ENCODE measurements at regions not wholly inside any gene's neighbourhood (a gene's known extent, or its start where the extent isn't known, plus 50 kb on each side); places are given as distances from the start of the nearest gene placed in this dataset.

- TF ChIP-seq EP300 (IDR thresholded peaks at IDR 0.05; ENCODE audit: borderline replicate concordance in 1 of 2, control insufficient read depth in 1 of 2, low read depth in 2 of 2, low read length in 2 of 2) = no peak
- no peak for TF ChIP-seq EGR1 (IDR thresholded peaks at IDR 0.05; ENCODE audit: borderline replicate concordance in 1 of 2, low read depth in 2 of 2, low read length in 2 of 2)
Measured at GRCh38 chrX:16464369-16464768, 185.6 kb upstream of the S100G start (continued).

- H3K9ac ChIP-seq (ENCODE audit: control insufficient read depth, insufficient read depth, low read length) = no peak overlapping the region
- no peaks in the 10 kb centered on the region for H3K79me2 ChIP-seq (ENCODE audit: control insufficient read depth, insufficient read depth, low read length)
- TF ChIP-seq IRF5 (IDR thresholded peaks at IDR 0.05; ENCODE audit: borderline replicate concordance) (no peak), FOXK2 (IDR thresholded peaks at IDR 0.05) (no peak), SUPT20H (IDR thresholded peaks at IDR 0.05; ENCODE audit: borderline replicate concordance, control insufficient read depth, low read depth, low read length) (no peak), NBN (IDR thresholded peaks at IDR 0.05) (no peak), USF2 (IDR thresholded peaks at IDR 0.05; ENCODE audit: borderline replicate concordance, low read depth, low read length) (no peak), IKZF1 (conservative IDR thresholded peaks at IDR 0.05) (no peak), CBX3 (IDR thresholded peaks at IDR 0.05; ENCODE audit: borderline replicate concordance, low read depth) (no peak), ATF2 (IDR thresholded peaks at IDR 0.05; ENCODE audit: low read length) (no peak)
- intact Hi-C loops (cut with micrococcal nuclease; ENCODE audit: unreplicated experiment) = no loop called here
- no peak overlapping the region for H3K4me2 ChIP-seq (ENCODE audit: control insufficient read depth, insufficient read depth)
- peaks cover 0 to 5% of the 10 kb centered on the region in 2 experiments; a peak in 2 of 4 replicates for H3K27me3 ChIP-seq (replicated peaks in 1 of 2; ENCODE audit: control insufficient read depth in 2 of 2, insufficient read depth in 2 of 2, low read length in 1 of 2)
- no peaks in the 10 kb centered on the region for H3K4me1 ChIP-seq (ENCODE audit: control insufficient read depth, insufficient read depth, low read length)
- POLR2A ChIA-PET = no interaction called here
- RAD21 ChIA-PET (ENCODE audit: unreplicated experiment) = no interaction called here
- WGBS (ENCODE audit: insufficient coverage, insufficient replicate concordance, low lambda C conversion rate, missing lambda C conversion rate) = 10% methylated on average over 5 of the region's 5 CpGs
- no peak overlapping the region for H3K27ac ChIP-seq (ENCODE audit: control insufficient read depth, insufficient read depth)
- SMC1A ChIA-PET (ENCODE audit: uncharacterized antibody, unreplicated experiment) = no interaction called here
- no peak for DNase-seq (ENCODE audit: low read depth, low spot score)
- no peak overlapping the region for H2AFZ ChIP-seq (ENCODE audit: control insufficient read depth, low read depth, low read length)
- H3K36me3 ChIP-seq (ENCODE audit: control insufficient read depth in 2 of 2, insufficient read depth in 2 of 2, low read length in 1 of 2) = no peaks in the 10 kb centered on the region
- CTCF ChIA-PET = interaction anchor here (1.5 kb wide), 1 partner anchor 20 kb away, joined by 6 read pairs; no protein-coding TSS in a partner anchor
- FAIRE-seq = no peak
- no peak overlapping the region for H3K4me3 ChIP-seq
- no peaks in the 10 kb centered on the region for H3K9me3 ChIP-seq (replicated peaks; ENCODE audit: control insufficient read depth, insufficient read depth, low read length)
- no peaks in the 10 kb centered on the region; the same call in 1 of the 2 replicates for H4K20me1 ChIP-seq (ENCODE audit: control insufficient read depth, insufficient read depth)
- in situ Hi-C loops (cut with MboI) = no loop called here
- no peak for ATAC-seq
- BruUV-seq (replicated peaks) = no TSS peak
Measured at GRCh38 chrX:16465081-16465876, 184.7 kb upstream of the S100G start.

Data from GM12878 (cell line).